Endodermal cell (in vitro differentiated cells): ENCODE measurements at regions not wholly inside any gene's neighbourhood (a gene's known extent, or its start where the extent isn't known, plus 50 kb on each side); places are given as distances from the start of the nearest gene placed in this dataset.

Experiments used
- DNase-seq: peaks from one replicate; pipeline ENCODE4 v3.0.0-alpha.2; 2017
- H3K27ac ChIP-seq: 2 replicates; pipeline ENCODE4 v1.5.1; 2013; ENCODE audit warnings: mild to moderate bottlenecking, low read depth, low read length, moderate library complexity
- H3K27me3 ChIP-seq: 2 replicates; pipeline ENCODE4 v1.6.1; 2013; ENCODE audit warnings: mild to moderate bottlenecking, low read length, moderate library complexity; ENCODE audit not compliant: insufficient read depth, control insufficient read depth, poor library complexity, severe bottlenecking
- H3K36me3 ChIP-seq: 2 replicates; pipeline ENCODE4 v1.7.0; 2013; ENCODE audit warnings: mild to moderate bottlenecking, low read length, moderate library complexity; ENCODE audit not compliant: control insufficient read depth, insufficient read depth
- H3K4me1 ChIP-seq: one replicate; pipeline ENCODE4 v1.7.0; 2013; ENCODE audit warnings: low read length; ENCODE audit not compliant: control insufficient read depth, insufficient read depth
- H3K4me3 ChIP-seq: 2 replicates; pipeline ENCODE4 v1.5.1; 2013; ENCODE audit warnings: mild to moderate bottlenecking, low read length, moderate library complexity
- H3K9ac ChIP-seq: 2 replicates; pipeline ENCODE4 v1.6.1; 2013; ENCODE audit warnings: mild to moderate bottlenecking, low read length, moderate library complexity; ENCODE audit not compliant: poor library complexity, severe bottlenecking; ENCODE audit errors: extremely low read depth
- H3K9me3 ChIP-seq: 2 replicates; pipeline ENCODE4 v1.6.1; 2013; ENCODE audit warnings: mild to moderate bottlenecking, low read length, moderate library complexity; ENCODE audit not compliant: control insufficient read depth
- H3K27ac Mint-ChIP-seq: 2 replicates; pipeline ENCODE4 v1.8.0; 2020; ENCODE audit warnings: mixed read lengths
- H3K27me3 Mint-ChIP-seq: 2 replicates; pipeline ENCODE4 v1.8.0; 2021; ENCODE audit warnings: mild to moderate bottlenecking, mixed read lengths; ENCODE audit not compliant: insufficient read depth
- H3K36me3 Mint-ChIP-seq: 2 replicates; pipeline ENCODE4 v1.8.0; 2020; ENCODE audit warnings: low read depth, mixed read lengths
- H3K4me1 Mint-ChIP-seq: 2 replicates; pipeline ENCODE4 v1.8.0; 2020; ENCODE audit warnings: mixed read lengths
- H3K4me3 Mint-ChIP-seq: 2 replicates; pipeline ENCODE4 v1.8.0; 2020; ENCODE audit warnings: mild to moderate bottlenecking, moderate library complexity, mixed read lengths
- H3K9me3 Mint-ChIP-seq: 2 replicates; pipeline ENCODE4 v1.8.0; 2020; ENCODE audit warnings: mild to moderate bottlenecking, mixed read lengths
- CTCF ChIP-seq: fragments of 200-600 bp; sonication (generic); conservative IDR thresholded peaks from 2 replicates; pipeline ENCODE4 v1.5.0; 2021; ENCODE audit warnings: antibody characterized with exemption, mild to moderate bottlenecking
- WGBS, 2 experiments: methylation state at CpG; one replicate each; pipeline versions ENCODE4 v1.1.5 to v1.1.7; 2013; ENCODE audit warnings: missing lambda C conversion rate in 2 of 2, mixed read lengths in 1 of 2; ENCODE audit not compliant: insufficient coverage in 1 of 2, insufficient read length in 1 of 2; 5-methylcytosine and 5-hydroxymethylcytosine counted together

DNA sequence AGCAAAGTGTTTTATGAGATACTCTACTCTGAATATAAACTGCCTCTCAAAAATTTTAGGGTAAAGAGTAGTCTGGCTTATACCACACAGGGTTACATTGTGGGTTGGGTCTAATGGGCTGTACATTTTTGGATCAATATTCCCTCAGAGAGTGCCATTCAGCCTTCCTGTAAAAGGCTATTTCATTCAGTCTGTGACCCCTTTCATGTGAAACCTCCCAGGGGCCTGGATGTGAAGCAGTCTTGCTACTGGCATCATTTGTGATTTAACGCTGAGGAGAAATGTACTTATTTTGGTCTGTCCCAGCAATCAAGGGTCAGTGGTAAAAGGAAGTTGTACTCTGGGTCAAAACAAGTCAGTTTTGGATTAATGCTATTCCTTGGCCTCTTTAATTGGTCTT lies 71.8 kb upstream of the PRKG1 start:
- no peak overlapping the region for H3K27ac ChIP-seq
- Mint-ChIP-seq H3K4me3 (no peak overlapping the region), H3K27me3 (no peaks in the 10 kb centered on the region), H3K9me3 (no peaks in the 10 kb centered on the region), H3K36me3 (no peaks in the 10 kb centered on the region), H3K4me1 (peaks cover 2% of the 10 kb centered on the region), H3K27ac (no peak overlapping the region)
- TF ChIP-seq CTCF = no peak
- no peaks in the 10 kb centered on the region for H3K4me1 ChIP-seq
- H3K9ac ChIP-seq = no peak overlapping the region
- H3K27me3 ChIP-seq = no peaks in the 10 kb centered on the region
- no peak overlapping the region for H3K4me3 ChIP-seq
- H3K36me3 ChIP-seq = no peaks in the 10 kb centered on the region
- H3K9me3 ChIP-seq = no peaks in the 10 kb centered on the region
- 89 to 100% methylated on average over 1 of the region's 1 CpG for WGBS, 2 experiments
- DNase-seq = no peak

- WGBS, 2 experiments = 87 to 100% methylated on average over 3 of the region's 3 CpGs
- Histone ChIP-seq H3K4me1 (no peaks in the 10 kb centered on the region), H3K27ac (no peak overlapping the region), H3K36me3 (no peaks in the 10 kb centered on the region), H3K9ac (no peak overlapping the region), H3K9me3 (no peaks in the 10 kb centered on the region), H3K27me3 (no peaks in the 10 kb centered on the region), H3K4me3 (no peak overlapping the region)
- no peak for DNase-seq
- Mint-ChIP-seq H3K36me3 (no peaks in the 10 kb centered on the region), H3K9me3 (no peaks in the 10 kb centered on the region), H3K4me1 (peaks cover 2% of the 10 kb centered on the region), H3K4me3 (no peak overlapping the region), H3K27me3 (no peaks in the 10 kb centered on the region), H3K27ac (no peak overlapping the region)
- TF ChIP-seq CTCF = no peak
These were observed 69.5 kb upstream of the PRKG1 start for GRCh38 chr10:51004776-51005175.

GRCh38 chr10:51005551-51005950 lies 68.7 kb upstream of the PRKG1 start:
- no peak for DNase-seq
- Histone ChIP-seq H3K4me1 (no peaks in the 10 kb centered on the region), H3K9ac (no peak overlapping the region), H3K9me3 (no peaks in the 10 kb centered on the region), H3K27ac (no peak overlapping the region), H3K4me3 (no peak overlapping the region), H3K27me3 (no peaks in the 10 kb centered on the region), H3K36me3 (no peaks in the 10 kb centered on the region)
- Mint-ChIP-seq H3K4me3 (no peak overlapping the region), H3K36me3 (no peaks in the 10 kb centered on the region), H3K27me3 (no peaks in the 10 kb centered on the region), H3K4me1 (peaks cover 2% of the 10 kb centered on the region), H3K9me3 (no peaks in the 10 kb centered on the region), H3K27ac (no peak overlapping the region)
- no peak for TF ChIP-seq CTCF
- WGBS, 2 experiments = 40 to 83% methylated on average over 1 to 4 of the region's 4 CpGs
